A549 (cell line): ENCODE measurements at regions not wholly inside any gene's neighbourhood (a gene's known extent, or its start where the extent isn't known, plus 50 kb on each side); places are given as distances from the start of the nearest gene placed in this dataset.

Source experiments
- ATAC-seq, 2 experiments: fragments of 200-7000 bp in 1 of 2; fragments of >200 bp in 1 of 2; cut with Nextera tagmentation in 1 of 2; cut with Tn5 transposase in 1 of 2; 3 replicates each; pipeline versions ENCODE4 v1.8.0 to v1.9.1; 2018 to 2020; ENCODE audit warnings: mild to moderate bottlenecking in 1 of 2, moderate library complexity in 1 of 2
- CTCF ChIA-PET: fragments of 300-600 bp; sonication (Branson Sonifier 250); formaldehyde crosslinking; extraction: SDS; loops from one replicate; lab custom pipeline; 2021; ENCODE audit warnings: antibody characterized with exemption, inconsistent platforms; lab: Yijun Ruan, JAX
- POLR2A ChIA-PET: fragments of 350-600 bp; formaldehyde crosslinking; extraction: SDS; loops from one replicate; lab custom pipeline; 2021; ENCODE audit warnings: antibody characterized with exemption, inconsistent platforms; lab: Yijun Ruan, JAX
- DNase-seq, 2 experiments: peaks; one replicate each; pipeline versions ENCODE4 v3.0.0 to v3.0.0-alpha.2; 2011 to 2016; ENCODE audit warnings: low read depth in 1 of 2, low spot score in 1 of 2
- FAIRE-seq: peaks from 2 replicates; lab custom pipeline; 2011; peaks lifted over from hg19 to GRCh38; lab: Jason Lieb, UNC
- H3K27ac ChIP-seq, 2 experiments: fragments of >200 bp; sonication (Bioruptor Twin); formaldehyde crosslinking; 3 replicates each; pipeline ENCODE4 v1.5.1; 2016 to 2017
- H3K4me1 ChIP-seq: fragments of >200 bp; sonication (Bioruptor Twin); formaldehyde crosslinking; 3 replicates; pipeline ENCODE4 v1.6.1; 2016
- H3K4me2 ChIP-seq: fragments of >200 bp; sonication (Bioruptor Twin); formaldehyde crosslinking; 3 replicates; pipeline ENCODE4 v1.6.1; 2016
- H3K4me3 ChIP-seq: fragments of >200 bp; sonication (Bioruptor Twin); formaldehyde crosslinking; 3 replicates; pipeline ENCODE4 v1.5.1; 2016
- H3K9me3 ChIP-seq: fragments of >200 bp; sonication (Bioruptor Twin); formaldehyde crosslinking; 3 replicates; pipeline ENCODE4 v1.6.1; 2016
- ATOH8 ChIP-seq: fragments of 250-450 bp; sonication (Bioruptor Pico); IDR thresholded peaks from 2 replicates; pipeline ENCODE4 v1.5.0; 2020; ENCODE audit warnings: low read depth, mild to moderate bottlenecking, moderate library complexity
- BHLHE40 ChIP-seq: IDR thresholded peaks from 2 replicates; pipeline ENCODE4 v1.6.1; 2012; ENCODE audit warnings: low read depth, low read length, inconsistent platforms
- CBX2 ChIP-seq: fragments of 200-600 bp; sonication (generic); IDR thresholded peaks from 2 replicates; pipeline ENCODE4 v1.6.1; 2016; ENCODE audit warnings: low read depth, mild to moderate bottlenecking, borderline replicate concordance
- CHD2 ChIP-seq: fragments of 150-350 bp; IDR thresholded peaks from 2 replicates; pipeline ENCODE4 v1.6.1; 2014; ENCODE audit warnings: low read length; ENCODE audit not compliant: partially characterized antibody
- EHMT2 ChIP-seq: fragments of 200-600 bp; sonication (generic); IDR thresholded peaks from 2 replicates; pipeline ENCODE4 v1.6.1; 2016; ENCODE audit warnings: antibody characterized with exemption, low read depth, mild to moderate bottlenecking, moderate library complexity
- ESRRA ChIP-seq: fragments of 150-350 bp; IDR thresholded peaks from 2 replicates; pipeline ENCODE4 v1.6.1; 2014; ENCODE audit warnings: mild to moderate bottlenecking, low read length, borderline replicate concordance
- FOSB ChIP-seq: fragments of 250-450 bp; sonication (Bioruptor Pico); IDR thresholded peaks from 2 replicates; pipeline ENCODE4 v1.5.0; 2020; ENCODE audit warnings: mild to moderate bottlenecking, moderate library complexity
- FOSL2 ChIP-seq, 2 experiments: fragments of 450-650 bp in 1 of 2; fragments of >200 bp in 1 of 2; sonication (Bioruptor Twin) in 1 of 2; formaldehyde crosslinking; IDR thresholded peaks; 2 replicates each; pipeline versions ENCODE4 v1.5.0 to v1.6.1; 2016 to 2020; ENCODE audit warnings: mild to moderate bottlenecking in 1 of 2, moderate library complexity in 1 of 2
- FOXS1 ChIP-seq: fragments of 250-450 bp; sonication (Bioruptor Pico); IDR thresholded peaks from 2 replicates; pipeline ENCODE4 v1.5.0; 2020; ENCODE audit warnings: mild to moderate bottlenecking, moderate library complexity
- HEYL ChIP-seq: fragments of 250-450 bp; sonication (Bioruptor Pico); IDR thresholded peaks from 2 replicates; pipeline ENCODE4 v1.8.0; 2021; ENCODE audit warnings: mild to moderate bottlenecking, moderate library complexity
- HMGXB4 ChIP-seq: fragments of 250-450 bp; sonication (Bioruptor Pico); IDR thresholded peaks from 2 replicates; pipeline ENCODE4 v1.5.0; 2021; ENCODE audit warnings: mild to moderate bottlenecking, moderate library complexity, borderline replicate concordance
- HOXA7 ChIP-seq: fragments of 250-450 bp; sonication (Bioruptor Pico); IDR thresholded peaks from 2 replicates; pipeline ENCODE4 v1.5.0; 2020; ENCODE audit warnings: mild to moderate bottlenecking, moderate library complexity
- KDM1A ChIP-seq: fragments of 200-600 bp; sonication (generic); IDR thresholded peaks from 2 replicates; pipeline ENCODE4 v1.6.1; 2016; ENCODE audit warnings: low read depth, mild to moderate bottlenecking
- MAFK ChIP-seq: fragments of 450-650 bp; IDR thresholded peaks from 2 replicates; pipeline ENCODE4 v1.6.1; 2014; ENCODE audit not compliant: partially characterized antibody
- MAX ChIP-seq: IDR thresholded peaks from 2 replicates; pipeline ENCODE4 v1.6.1; 2012
- MAZ ChIP-seq: fragments of 150-350 bp; IDR thresholded peaks from 2 replicates; pipeline ENCODE4 v1.6.1; 2014; ENCODE audit warnings: antibody characterized with exemption, low read depth, low read length, borderline replicate concordance
- NFE2L2 ChIP-seq: fragments of 150-350 bp; conservative IDR thresholded peaks from 2 replicates; pipeline ENCODE4 v1.6.1; 2014; ENCODE audit warnings: low read length
- NR3C1 ChIP-seq: fragments of >200 bp; sonication (Bioruptor Twin); formaldehyde crosslinking; IDR thresholded peaks from 3 replicates; pipeline ENCODE4 v1.6.1; 2017
- PBX3 ChIP-seq: IDR thresholded peaks from 2 replicates; pipeline ENCODE4 v1.6.1; 2012
- PHF8 ChIP-seq: fragments of 200-600 bp; sonication (generic); IDR thresholded peaks from 2 replicates; pipeline ENCODE4 v1.6.1; 2016; ENCODE audit warnings: low read depth, mild to moderate bottlenecking, antibody characterized with exemption, moderate library complexity, borderline replicate concordance
- POLR2AphosphoS2 ChIP-seq: conservative IDR thresholded peaks from 2 replicates; pipeline ENCODE4 v1.6.1; 2012; ENCODE audit warnings: low read length, improper control_type of control experiment, inconsistent platforms
- RARB ChIP-seq: fragments of 250-450 bp; sonication (Bioruptor Pico); IDR thresholded peaks from 2 replicates; pipeline ENCODE4 v1.8.0; 2021; ENCODE audit warnings: mild to moderate bottlenecking, moderate library complexity
- RNF2 ChIP-seq: fragments of 200-600 bp; sonication (generic); IDR thresholded peaks from 2 replicates; pipeline ENCODE4 v1.6.1; 2016; ENCODE audit warnings: low read depth, mild to moderate bottlenecking, antibody characterized with exemption, moderate library complexity, borderline replicate concordance
- SMC3 ChIP-seq: fragments of >200 bp; sonication (Bioruptor Twin); formaldehyde crosslinking; IDR thresholded peaks from 3 replicates; pipeline ENCODE4 v1.6.1; 2018; ENCODE audit warnings: inconsistent platforms
- SREBF2 ChIP-seq: fragments of 450-650 bp; IDR thresholded peaks from 2 replicates; pipeline ENCODE4 v1.6.1; 2014; ENCODE audit warnings: mild to moderate bottlenecking, moderate library complexity
- ZNF302 ChIP-seq: fragments of 250-450 bp; sonication (Bioruptor Pico); IDR thresholded peaks from 2 replicates; pipeline ENCODE4 v1.9.0; 2021; ENCODE audit warnings: inconsistent platforms, mild to moderate bottlenecking, moderate library complexity
- WGBS: methylation state at CpG from one replicate; pipeline ENCODE4 v1.1.6; 2017; ENCODE audit errors: missing lambda C conversion rate; 5-methylcytosine and 5-hydroxymethylcytosine counted together

GRCh38 chr4:125498981-125499380 lies 184.2 kb downstream of the FAT4 start:
- no peaks in the 10 kb centered on the region for H3K4me1 ChIP-seq
- WGBS, result 20% methylated on average over 1 of the region's 1 CpG
- no peaks in the 10 kb centered on the region for H3K9me3 ChIP-seq
- CTCF ChIA-PET, result no interaction called here
- no peak overlapping the region for H3K4me2 ChIP-seq
- no peak overlapping the region for H3K27ac ChIP-seq
- ATAC-seq, result no peak
- POLR2A ChIA-PET, result no interaction called here
- H3K4me3 ChIP-seq, result no peak overlapping the region
- DNase-seq, result no peak
- TF ChIP-seq MAFK (peak; percentile 65), FOSB (CRISPR knock-in tag) (no peak)
- no peak for FAIRE-seq

- POLR2A ChIA-PET, result no interaction called here
- Histone ChIP-seq H3K4me2 (no peak overlapping the region), H3K27ac (no peak overlapping the region), H3K4me3 (no peak overlapping the region), H3K9me3 (no peaks in the 10 kb centered on the region), H3K4me1 (no peaks in the 10 kb centered on the region)
- FAIRE-seq, result no peak
- CTCF ChIA-PET, result no interaction called here
- no peak for DNase-seq
- ATAC-seq, result no peak
- 67% methylated on average over 3 of the region's 3 CpGs for WGBS
- TF ChIP-seq PHF8, result no peak
- no peak for TF ChIP-seq NFE2L2
- no peak for TF ChIP-seq HOXA7 (CRISPR knock-in tag)
- no peak for TF ChIP-seq PBX3
- TF ChIP-seq KDM1A, result no peak
- no peak for TF ChIP-seq MAFK
- no peak for TF ChIP-seq ATOH8 (CRISPR knock-in tag)
- no peak for TF ChIP-seq HEYL
- no peak for TF ChIP-seq CHD2
- no peak for TF ChIP-seq ZNF302 (CRISPR knock-in tag)
- no peak for TF ChIP-seq FOXS1 (CRISPR knock-in tag)
- TF ChIP-seq ESRRA, result no peak
- TF ChIP-seq, all 56 proteins: peak for 0
These were observed 186.3 kb downstream of the FAT4 start for GRCh38 chr4:125501090-125501489.

- POLR2A ChIA-PET, result no interaction called here
- H3K4me1 ChIP-seq, result no peaks in the 10 kb centered on the region
- ATAC-seq, result no peak
- CTCF ChIA-PET, result no interaction called here
- no peak for TF ChIP-seq CBX2
- TF ChIP-seq RARB (CRISPR knock-in tag), result no peak
- TF ChIP-seq EHMT2, result no peak
- no peak for TF ChIP-seq NR3C1
- TF ChIP-seq SREBF2, result no peak
- TF ChIP-seq FOSL2 (IDR thresholded peaks at IDR 0.05), result no peak
- no peak for TF ChIP-seq FOSL2 (CRISPR knock-in tag; IDR thresholded peaks at IDR 0.05)
- TF ChIP-seq HEYL, result no peak
- no peak for TF ChIP-seq PBX3
- no peak for TF ChIP-seq MAX
- no peak for TF ChIP-seq BHLHE40
- TF ChIP-seq MAZ, result no peak
- no peak for TF ChIP-seq RNF2
- TF ChIP-seq SMC3, result no peak
- TF ChIP-seq HMGXB4 (CRISPR knock-in tag), result no peak
- no peak for TF ChIP-seq POLR2AphosphoS2
- TF ChIP-seq, all 56 proteins: peak for 0
- Histone ChIP-seq H3K27ac (no peak overlapping the region), H3K4me3 (no peak overlapping the region), H3K9me3 (no peaks in the 10 kb centered on the region), H3K4me2 (no peak overlapping the region)
- DNase-seq, result no peak
- WGBS, result 53% methylated on average over 4 of the region's 4 CpGs
- no peak for FAIRE-seq
These were observed 186.8 kb downstream of the FAT4 start for GRCh38 chr4:125501568-125501967.
